ENCODE measurements at regions not wholly inside any gene's neighbourhood (a gene's known extent, or its start where the extent isn't known, plus 50 kb on each side); places are given as distances from the start of the nearest gene placed in this dataset.

- ATAC-seq, result no peak
- no peaks in the 10 kb centered on the region for H3K36me3 Mint-ChIP-seq
- ChIA-PET POLR2A (no interaction called here), CTCF (no interaction called here)
- no peaks in the 10 kb centered on the region for H3K27me3 Mint-ChIP-seq (ENCODE audit: low read depth)
- TF ChIP-seq AFF4 (CRISPR knock-in tag; IDR thresholded peaks at IDR 0.05; ENCODE audit: borderline replicate concordance), result no peak
- no peaks in the 10 kb centered on the region for H3K4me1 Mint-ChIP-seq
- H3K4me3 Mint-ChIP-seq, result no peak overlapping the region
- no peak for DNase-seq (ENCODE audit: low spot score)
- H3K27ac Mint-ChIP-seq, result no peak overlapping the region
- H3K9me3 Mint-ChIP-seq, result no peaks in the 10 kb centered on the region
Observed at GRCh38 chr2:15788830-15789229, 151.5 kb upstream of the MYCN start.

- ChIA-PET POLR2A (no interaction called here), CTCF (no interaction called here)
- H3K4me1 Mint-ChIP-seq, result no peaks in the 10 kb centered on the region
- no peaks in the 10 kb centered on the region for H3K9me3 Mint-ChIP-seq
- no peaks in the 10 kb centered on the region for H3K27me3 Mint-ChIP-seq (ENCODE audit: low read depth)
- no peak overlapping the region for H3K27ac Mint-ChIP-seq
- no peak overlapping the region for H3K4me3 Mint-ChIP-seq
- ATAC-seq, result no peak
- no peak for DNase-seq (ENCODE audit: low spot score)
- no peaks in the 10 kb centered on the region for H3K36me3 Mint-ChIP-seq
- TF ChIP-seq ZNF138 (CRISPR knock-in tag; conservative IDR thresholded peaks at IDR 0.05) (no peak), SMAD3 (CRISPR knock-in tag; IDR thresholded peaks at IDR 0.05; ENCODE audit: borderline replicate concordance) (no peak), ERG (CRISPR knock-in tag; IDR thresholded peaks at IDR 0.05) (no peak), FOXJ3 (CRISPR knock-in tag; IDR thresholded peaks at IDR 0.05; ENCODE audit: borderline replicate concordance) (no peak), FOXP1 (CRISPR knock-in tag; IDR thresholded peaks at IDR 0.05; ENCODE audit: borderline replicate concordance) (no peak), ATF3 (CRISPR knock-in tag; conservative IDR thresholded peaks at IDR 0.05) (no peak), GTF2I (CRISPR knock-in tag; conservative IDR thresholded peaks at IDR 0.05) (no peak), ZBTB43 (CRISPR knock-in tag; IDR thresholded peaks at IDR 0.05) (no peak), E2F4 (CRISPR knock-in tag; IDR thresholded peaks at IDR 0.05; ENCODE audit: borderline replicate concordance, low read depth) (no peak)
Observed at GRCh38 chr2:15789381-15790062, 150.8 kb upstream of the MYCN start.

GRCh38 chr2:15790326-15790725, 150.0 kb upstream of the MYCN start:
- no peak overlapping the region for H3K4me3 Mint-ChIP-seq
- H3K4me1 Mint-ChIP-seq, result peaks cover 3% of the 10 kb centered on the region
- ChIA-PET CTCF (no interaction called here), POLR2A (no interaction called here)
- no peak overlapping the region for H3K27ac Mint-ChIP-seq
- no peak for TF ChIP-seq NFE2L1 (CRISPR knock-in tag; IDR thresholded peaks at IDR 0.05)
- H3K27me3 Mint-ChIP-seq (ENCODE audit: low read depth), result no peaks in the 10 kb centered on the region
- no peaks in the 10 kb centered on the region for H3K9me3 Mint-ChIP-seq
- no peaks in the 10 kb centered on the region for H3K36me3 Mint-ChIP-seq
- ATAC-seq (no peak), DNase-seq (ENCODE audit: low spot score) (no peak)
